ENCODE measurements at regions not wholly inside any gene's neighbourhood (a gene's known extent, or its start where the extent isn't known, plus 50 kb on each side); places are given as distances from the start of the nearest gene placed in this dataset.

GRCh38 chr6:78397499-78397898 is 469.9 kb upstream of the IRAK1BP1 start:
- intact Hi-C loops (cut with micrococcal nuclease; ENCODE audit: unreplicated experiment), result no loop called here
- Histone ChIP-seq H3K27me3 (replicated peaks; ENCODE audit: insufficient read depth, low read depth, low read length, poor library complexity) (no peaks in the 10 kb centered on the region), H3K4me3 (ENCODE audit: low read depth, low read length, poor library complexity, severe bottlenecking) (no peak overlapping the region), H3K27ac (ENCODE audit: low read depth, low read length, poor library complexity, severe bottlenecking) (no peak overlapping the region), H3K9me3 (ENCODE audit: low read depth, low read length, poor library complexity, severe bottlenecking) (peaks cover 8% of the 10 kb centered on the region), H3K4me1 (ENCODE audit: insufficient read depth, low read length, poor library complexity, severe bottlenecking) (no peaks in the 10 kb centered on the region), H3K36me3 (ENCODE audit: insufficient read depth, low read length, poor library complexity, severe bottlenecking) (no peaks in the 10 kb centered on the region)
- BruUV-seq (replicated peaks), result no TSS peak
- POLR2A ChIA-PET (ENCODE audit: low non-redundant PET), result no interaction called here
- TF ChIP-seq EZH2 (IDR thresholded peaks at IDR 0.05; ENCODE audit: borderline replicate concordance, low read depth, low read length, poor library complexity, severe bottlenecking) (no peak), CTCF (conservative IDR thresholded peaks at IDR 0.05; ENCODE audit: low read depth, low read length) (no peak)
- CTCF ChIA-PET, result no interaction called here
- DNase-seq (ENCODE audit: low spot score), result no peak

GRCh38 chr6:78398292-78398691 is 469.1 kb upstream of the IRAK1BP1 start:
- CTCF ChIA-PET, result no interaction called here
- Histone ChIP-seq H3K4me1 (ENCODE audit: insufficient read depth, low read length, poor library complexity, severe bottlenecking) (no peaks in the 10 kb centered on the region), H3K36me3 (ENCODE audit: insufficient read depth, low read length, poor library complexity, severe bottlenecking) (no peaks in the 10 kb centered on the region), H3K9me3 (ENCODE audit: low read depth, low read length, poor library complexity, severe bottlenecking) (peaks cover 8% of the 10 kb centered on the region), H3K27ac (ENCODE audit: low read depth, low read length, poor library complexity, severe bottlenecking) (no peak overlapping the region), H3K4me3 (ENCODE audit: low read depth, low read length, poor library complexity, severe bottlenecking) (no peak overlapping the region), H3K27me3 (replicated peaks; ENCODE audit: insufficient read depth, low read depth, low read length, poor library complexity) (no peaks in the 10 kb centered on the region)
- intact Hi-C loops (cut with micrococcal nuclease; ENCODE audit: unreplicated experiment), result no loop called here
- BruUV-seq (replicated peaks), result no TSS peak
- POLR2A ChIA-PET (ENCODE audit: low non-redundant PET), result no interaction called here
- TF ChIP-seq EZH2 (IDR thresholded peaks at IDR 0.05; ENCODE audit: borderline replicate concordance, low read depth, low read length, poor library complexity, severe bottlenecking), result no peak
- TF ChIP-seq CTCF (conservative IDR thresholded peaks at IDR 0.05; ENCODE audit: low read depth, low read length), result no peak
- no peak for DNase-seq (ENCODE audit: low spot score)

GRCh38 chr6:78400076-78400475 is 467.3 kb upstream of the IRAK1BP1 start:
- no peaks in the 10 kb centered on the region for H3K36me3 ChIP-seq (ENCODE audit: insufficient read depth, low read length, poor library complexity, severe bottlenecking)
- no peaks in the 10 kb centered on the region for H3K4me1 ChIP-seq (ENCODE audit: insufficient read depth, low read length, poor library complexity, severe bottlenecking)
- TF ChIP-seq EZH2 (IDR thresholded peaks at IDR 0.05; ENCODE audit: borderline replicate concordance, low read depth, low read length, poor library complexity, severe bottlenecking) (no peak), CTCF (conservative IDR thresholded peaks at IDR 0.05; ENCODE audit: low read depth, low read length) (no peak)
- H3K4me3 ChIP-seq (ENCODE audit: low read depth, low read length, poor library complexity, severe bottlenecking), result no peak overlapping the region
- ChIA-PET CTCF (no interaction called here), POLR2A (ENCODE audit: low non-redundant PET) (no interaction called here)
- DNase-seq (ENCODE audit: low spot score), result no peak
- intact Hi-C loops (cut with micrococcal nuclease; ENCODE audit: unreplicated experiment), result no loop called here
- H3K27ac ChIP-seq (ENCODE audit: low read depth, low read length, poor library complexity, severe bottlenecking), result no peak overlapping the region
- peaks cover 1% of the 10 kb centered on the region for H3K9me3 ChIP-seq (ENCODE audit: low read depth, low read length, poor library complexity, severe bottlenecking)
- no peaks in the 10 kb centered on the region for H3K27me3 ChIP-seq (replicated peaks; ENCODE audit: insufficient read depth, low read depth, low read length, poor library complexity)
- BruUV-seq (replicated peaks), result no TSS peak
